CD4-positive, alpha-beta T cell treated with Interleukin-17A for 4 hours (primary cell): ENCODE measurements at regions not wholly inside any gene's neighbourhood (a gene's known extent, or its start where the extent isn't known, plus 50 kb on each side); places are given as distances from the start of the nearest gene placed in this dataset.
A peak's percentile ranks its signal among the peaks of the same experiment; 100 is the strongest.

Experiments used
- DNase-seq: peaks from one replicate; pipeline ENCODE4 v3.0.0-alpha.2; 2020; ENCODE audit warnings: mixed read lengths

DNA sequence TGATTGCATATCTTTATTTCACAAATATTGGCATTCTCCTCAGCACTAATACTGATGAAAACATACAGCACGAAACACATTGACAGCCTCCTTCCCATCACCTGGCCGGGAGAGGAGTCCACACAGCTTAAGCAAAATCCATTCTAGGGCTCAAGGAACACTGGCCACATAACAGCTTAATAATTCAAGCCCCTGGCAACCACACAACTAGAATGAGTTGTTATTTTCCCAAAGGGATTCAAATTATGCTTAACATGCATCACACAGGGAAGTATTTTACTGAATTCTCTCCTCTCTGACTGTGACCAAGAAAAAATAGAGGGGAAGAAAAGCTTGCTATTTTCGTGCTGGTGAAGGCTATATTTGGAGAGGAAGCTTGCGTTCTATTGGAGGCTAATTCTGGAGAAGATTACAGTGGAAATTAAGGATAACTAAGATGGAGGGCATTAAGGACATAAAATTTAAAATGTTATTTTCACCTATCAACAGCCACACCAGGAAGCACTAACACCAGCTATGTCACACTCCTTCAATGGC, 198.5 kb downstream of the ADGRG6 start:
- DNase-seq: no peak

DNA sequence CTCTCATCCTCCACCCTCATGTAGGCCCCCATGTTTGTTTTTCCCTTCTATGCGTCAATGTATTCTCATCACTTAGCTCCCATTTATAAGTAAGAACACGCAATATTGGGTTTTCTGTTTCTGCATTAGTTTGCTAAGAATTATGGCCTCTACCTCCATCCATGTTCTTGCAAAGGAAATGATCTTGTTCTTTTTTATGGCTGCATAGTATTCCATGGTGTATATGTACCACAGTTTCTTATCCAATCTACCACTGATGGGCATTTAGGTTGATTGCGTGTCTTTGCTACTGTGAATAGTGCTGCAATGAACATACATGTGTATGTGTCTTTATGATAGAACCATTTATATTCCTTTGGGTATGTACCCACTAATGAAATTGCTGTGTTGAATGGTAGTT, 200.0 kb downstream of the ADGRG6 start:
- no peak for DNase-seq

DNA sequence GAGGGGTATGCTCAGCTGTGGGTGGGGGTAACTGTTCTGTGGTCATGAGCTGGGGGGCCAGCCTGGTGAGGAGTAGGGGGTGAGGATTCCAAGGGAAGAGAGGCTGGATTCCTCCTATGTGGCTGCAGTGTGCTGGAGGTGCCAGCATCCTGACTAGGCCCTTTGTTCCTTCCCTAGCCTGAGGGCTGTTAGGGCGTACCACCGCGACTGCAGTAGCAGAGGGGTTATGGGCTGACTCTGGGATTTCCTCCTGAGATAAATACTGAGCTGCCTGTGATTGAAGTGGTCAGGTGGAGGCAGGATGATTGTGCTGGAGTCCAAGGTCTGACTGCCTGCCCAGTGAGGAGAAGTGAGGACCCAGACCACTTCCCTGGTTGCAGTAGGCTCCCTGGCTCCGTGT, 205.3 kb downstream of the ADGRG6 start:
- no peak for DNase-seq

DNA sequence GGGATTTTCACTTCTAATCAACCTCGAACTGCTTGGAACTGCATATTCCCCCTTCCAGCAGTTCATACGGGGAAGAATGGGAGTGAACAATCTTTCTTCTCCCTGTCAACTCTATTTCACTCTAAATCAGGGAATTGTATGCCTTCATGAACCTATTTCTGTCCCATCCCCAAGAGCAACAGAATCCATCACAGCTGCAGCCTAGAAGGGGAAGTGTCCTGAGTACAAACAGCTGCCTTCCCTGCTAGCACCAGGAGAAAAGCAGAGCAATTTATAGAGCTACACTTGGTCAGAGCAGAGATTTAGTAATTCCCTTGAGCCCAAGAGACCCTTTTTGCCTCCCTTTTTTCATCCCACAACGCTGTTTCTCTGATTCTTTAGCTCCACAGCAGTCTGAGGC, 208.4 kb downstream of the ADGRG6 start:
- DNase-seq: no peak

DNA sequence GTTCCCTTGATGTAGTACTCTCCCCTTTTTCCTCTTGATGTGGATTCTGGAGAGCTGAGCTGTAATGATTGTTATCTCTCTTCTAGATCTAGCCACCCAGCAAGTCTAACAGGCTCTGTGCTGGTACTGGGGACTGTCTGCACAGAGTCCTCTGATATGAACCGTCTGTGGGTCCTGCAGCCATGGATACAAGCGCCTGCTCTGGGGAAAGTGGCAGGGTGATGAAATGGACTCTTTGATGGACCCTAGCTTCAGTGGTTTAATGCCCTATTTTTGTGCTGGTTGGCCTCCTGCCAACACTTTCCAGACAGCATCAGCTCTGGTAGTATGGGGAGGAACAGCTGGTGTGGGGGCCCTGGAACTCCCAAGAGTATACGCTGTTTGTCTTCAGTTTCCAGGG, 216.3 kb downstream of the ADGRG6 start:
- no peak for DNase-seq

DNA sequence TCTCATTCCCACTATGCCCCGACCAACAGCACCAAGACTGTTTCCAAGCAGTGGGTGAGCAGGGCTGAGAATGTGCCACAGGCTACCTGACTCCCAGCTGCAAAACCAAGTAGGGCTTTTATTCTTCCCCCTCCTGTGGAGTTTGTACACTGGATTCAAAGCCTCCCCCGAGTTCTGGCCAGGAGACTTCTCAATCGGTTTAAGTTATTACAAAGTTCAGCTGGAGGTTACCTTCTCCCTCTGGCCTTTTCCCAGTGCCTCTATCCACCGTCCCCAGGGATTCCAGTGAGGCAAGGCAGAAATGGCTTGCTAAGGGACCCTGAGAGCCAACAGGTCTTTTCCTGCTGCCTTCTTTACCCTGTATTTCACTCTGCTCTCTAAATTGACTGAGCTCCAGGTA, 217.0 kb downstream of the ADGRG6 start:
- no peak for DNase-seq

DNA sequence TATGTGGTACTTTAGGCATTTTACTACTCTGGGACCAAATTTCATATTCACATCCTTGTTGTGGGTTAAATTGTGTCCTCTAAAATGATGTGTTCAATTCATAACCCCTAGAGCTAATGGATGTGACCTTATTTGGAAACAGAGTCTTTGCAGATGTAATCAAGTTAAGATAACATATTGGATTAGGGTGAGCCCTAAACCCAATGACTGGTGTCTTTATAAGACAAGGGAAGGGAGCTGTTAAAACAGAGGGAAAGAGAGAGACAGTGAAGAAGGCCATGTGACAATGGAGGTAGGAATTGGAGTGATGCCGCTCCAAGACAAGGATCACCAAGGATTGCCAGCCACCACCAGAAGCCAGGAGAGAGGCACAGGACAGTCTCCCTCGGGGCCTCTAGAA, 220.0 kb downstream of the ADGRG6 start:
- DNase-seq: no peak

DNA sequence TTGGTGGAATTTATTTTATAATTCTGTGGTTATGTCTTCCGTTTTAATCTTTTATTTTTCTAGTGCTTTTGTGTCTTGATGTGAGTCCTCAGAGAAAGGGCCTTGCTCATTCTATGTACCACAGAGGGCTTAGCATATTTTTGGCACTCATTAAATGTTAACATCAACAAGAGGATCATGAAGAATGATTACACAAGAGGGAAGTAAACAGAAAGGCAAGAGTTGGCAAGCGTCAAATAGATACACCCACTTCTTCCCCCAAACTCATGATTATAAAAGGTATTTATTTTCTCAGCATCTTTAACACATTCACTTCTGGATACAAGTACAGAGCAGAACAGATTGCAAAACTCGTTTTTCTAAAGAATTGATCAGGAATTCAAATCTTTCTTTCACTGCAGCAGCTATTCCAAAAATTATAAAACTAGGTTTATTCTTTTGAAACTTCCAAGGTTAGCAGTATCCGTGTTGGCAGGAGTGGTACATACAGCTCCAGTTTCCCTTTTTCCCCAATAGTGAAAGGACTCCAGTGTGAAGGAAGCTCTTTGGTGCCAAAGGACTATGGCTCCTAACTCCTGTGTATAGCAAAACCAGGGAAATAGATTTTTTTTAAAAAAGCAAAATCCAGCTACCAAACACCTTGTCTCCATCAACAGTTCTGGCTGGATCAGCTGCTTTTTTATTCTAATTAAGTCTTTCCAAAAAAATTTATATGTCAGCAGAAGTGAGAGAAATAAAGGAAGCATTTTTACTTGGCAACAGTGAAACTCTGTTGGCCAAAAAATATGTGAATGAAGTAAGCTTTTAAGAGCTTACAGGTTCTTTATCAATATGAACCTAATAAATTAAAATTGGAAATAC, 221.9 kb downstream of the ADGRG6 start:
- DNase-seq: no peak

DNA sequence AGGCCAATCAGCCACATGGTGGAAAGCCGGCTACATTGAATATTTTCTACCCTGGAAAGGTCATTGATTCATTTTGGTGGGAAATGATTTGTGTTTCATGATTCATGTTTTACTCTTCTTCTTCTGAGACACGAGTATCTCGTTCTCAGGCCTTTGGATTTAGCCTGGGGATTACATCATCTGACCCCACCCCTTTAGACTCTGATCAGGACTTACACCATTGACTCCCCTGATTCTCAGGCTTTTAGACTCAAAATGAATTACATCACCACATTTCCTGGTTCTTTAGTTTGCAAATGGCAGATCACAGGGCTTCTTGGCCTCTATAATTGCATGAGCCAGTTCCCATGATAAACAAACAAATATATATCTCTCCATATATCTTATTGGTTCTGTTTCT, 228.8 kb downstream of the ADGRG6 start:
- DNase-seq: no peak

DNA sequence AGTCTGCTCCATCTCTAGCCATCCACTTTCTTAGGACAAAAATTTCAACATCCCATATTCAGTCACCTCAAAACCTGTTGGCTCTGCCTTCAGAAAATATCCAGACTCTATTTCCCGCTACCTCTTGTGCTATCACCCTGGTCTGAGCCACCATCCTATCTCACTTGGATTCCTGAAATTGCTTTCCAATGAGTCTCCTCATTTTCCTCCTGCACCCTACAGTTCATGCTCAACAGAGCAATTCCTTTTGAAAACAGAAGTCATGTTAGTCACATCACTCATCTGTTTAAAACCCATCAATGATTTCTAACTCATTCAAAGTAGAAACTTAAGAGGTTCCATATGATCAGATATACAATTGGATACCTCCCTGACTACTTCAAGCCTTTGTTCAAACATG, 229.9 kb downstream of the ADGRG6 start:
- no peak for DNase-seq

DNA sequence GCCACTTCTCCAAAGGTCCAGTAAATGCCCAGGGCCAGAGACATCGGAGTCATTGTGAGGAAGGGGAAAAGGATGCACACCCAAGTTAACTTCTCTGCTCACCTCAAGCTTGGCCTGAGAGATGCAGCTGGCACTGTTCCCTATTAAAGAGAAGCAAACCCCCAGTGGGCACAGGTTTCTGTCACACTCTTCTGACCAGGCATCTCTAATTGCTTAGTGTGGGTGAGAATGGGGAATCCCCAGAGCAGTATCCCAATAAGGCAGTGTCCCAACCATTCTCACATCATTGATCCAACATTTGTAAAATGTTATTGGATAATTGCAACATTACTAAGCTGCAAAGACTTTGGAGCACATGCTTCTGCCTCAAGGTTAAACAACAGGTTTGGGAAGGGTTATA, 232.3 kb downstream of the ADGRG6 start:
- no peak for DNase-seq

DNA sequence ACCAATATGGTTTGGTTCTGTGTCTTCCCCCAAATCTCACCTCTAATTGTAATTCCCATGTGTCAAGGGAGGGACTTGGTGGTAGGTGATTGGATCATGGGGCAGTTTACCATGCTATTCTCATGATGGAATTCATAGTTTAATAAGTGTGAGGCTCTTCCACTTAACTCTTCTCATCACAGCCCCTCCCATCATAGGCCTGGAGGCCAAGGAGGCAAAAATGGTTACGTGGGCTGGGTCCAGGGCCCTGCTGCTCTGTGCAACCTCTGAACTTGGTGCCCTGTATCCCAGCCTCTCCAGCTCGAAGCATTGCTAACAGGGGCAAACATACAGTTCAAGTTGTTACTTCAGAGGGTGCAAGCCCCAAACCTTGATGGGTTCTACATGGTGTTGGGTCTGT, 232.7 kb downstream of the ADGRG6 start:
- no peak for DNase-seq

DNA sequence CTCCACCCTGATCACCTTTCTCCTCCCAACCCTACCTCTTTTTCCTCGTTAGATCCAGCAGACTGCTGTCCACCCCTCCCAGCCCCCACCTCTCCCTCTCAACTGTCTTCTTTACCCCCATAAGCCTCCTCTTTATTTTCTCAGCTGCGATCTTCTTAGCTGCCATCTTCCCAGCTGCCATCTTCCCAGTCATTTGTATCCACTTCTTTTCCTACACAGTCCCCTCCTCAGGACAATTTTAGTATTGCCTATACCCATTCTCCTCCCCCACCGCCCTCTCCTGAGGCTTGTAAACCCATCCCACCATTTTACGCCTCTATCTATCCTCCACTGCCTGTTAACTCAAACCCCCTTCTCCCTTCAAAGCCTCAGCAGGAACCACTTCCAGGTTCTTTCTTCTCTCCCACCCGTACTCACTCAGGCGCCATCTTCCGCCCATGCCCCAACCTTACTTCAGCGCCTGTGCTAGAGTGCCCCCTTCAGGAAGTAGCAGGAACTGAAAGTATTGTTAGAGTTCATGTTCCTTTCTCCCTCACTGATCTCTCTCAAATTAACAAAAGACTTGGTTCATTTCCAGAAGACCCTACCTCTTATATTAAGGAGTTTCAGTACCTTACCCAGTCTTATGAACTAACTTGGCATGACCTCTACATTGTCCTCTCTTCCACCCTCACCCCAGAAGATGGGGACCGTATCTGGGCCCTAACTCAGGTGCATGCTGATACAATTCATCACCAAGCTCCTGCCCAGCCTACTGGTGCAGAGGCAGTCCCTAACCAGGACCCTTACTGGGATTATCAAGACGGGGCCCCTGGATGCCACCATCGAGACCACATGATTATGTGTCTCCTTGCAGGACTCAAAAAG, 236.0 kb downstream of the ADGRG6 start:
- peak; percentile 14 for DNase-seq

DNA sequence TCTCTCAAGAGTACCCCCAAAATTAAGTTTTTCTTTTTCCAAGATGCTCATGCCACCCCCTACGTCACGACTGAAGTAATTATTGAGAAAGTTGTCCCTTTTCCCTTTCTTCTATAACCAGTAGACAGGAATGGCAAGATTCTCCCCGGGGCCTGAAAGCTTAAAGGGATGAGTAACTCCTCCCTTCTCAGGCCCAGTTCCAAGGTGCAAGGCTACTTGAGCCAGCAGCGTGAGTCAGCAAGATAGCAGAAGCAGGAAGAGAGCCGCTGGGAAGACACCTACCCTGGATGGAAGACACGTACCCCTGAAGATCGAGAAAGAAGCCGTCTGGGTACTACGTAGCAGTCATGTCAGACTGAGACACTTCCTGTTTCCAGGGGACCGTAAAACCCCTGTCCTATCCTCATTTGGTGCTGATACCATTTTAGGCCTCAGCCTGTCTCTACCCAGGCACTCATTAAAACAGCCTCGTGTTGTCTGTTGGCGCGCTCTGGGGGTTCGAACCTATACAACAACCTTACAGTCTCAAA, 241.0 kb downstream of the ADGRG6 start:
- DNase-seq: no peak

DNA sequence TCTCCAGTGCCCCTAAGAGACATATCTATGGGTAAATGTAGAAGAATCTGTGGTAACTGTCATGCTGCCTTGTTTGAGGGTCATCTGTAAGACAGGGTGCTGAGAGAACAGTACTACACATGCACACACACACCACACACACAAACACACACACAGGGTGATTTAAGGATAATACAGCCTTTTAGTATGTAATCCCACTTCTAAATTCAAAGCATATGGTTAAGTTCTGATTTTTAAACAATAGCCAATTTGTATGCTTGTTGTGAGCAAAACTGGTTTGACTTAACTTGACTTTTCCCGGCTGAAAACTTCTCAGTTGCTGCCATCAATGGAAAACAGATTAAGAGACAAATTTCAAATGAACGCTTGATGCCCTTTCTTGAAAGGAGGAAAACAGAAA, 241.8 kb downstream of the ADGRG6 start:
- DNase-seq: no peak

DNA sequence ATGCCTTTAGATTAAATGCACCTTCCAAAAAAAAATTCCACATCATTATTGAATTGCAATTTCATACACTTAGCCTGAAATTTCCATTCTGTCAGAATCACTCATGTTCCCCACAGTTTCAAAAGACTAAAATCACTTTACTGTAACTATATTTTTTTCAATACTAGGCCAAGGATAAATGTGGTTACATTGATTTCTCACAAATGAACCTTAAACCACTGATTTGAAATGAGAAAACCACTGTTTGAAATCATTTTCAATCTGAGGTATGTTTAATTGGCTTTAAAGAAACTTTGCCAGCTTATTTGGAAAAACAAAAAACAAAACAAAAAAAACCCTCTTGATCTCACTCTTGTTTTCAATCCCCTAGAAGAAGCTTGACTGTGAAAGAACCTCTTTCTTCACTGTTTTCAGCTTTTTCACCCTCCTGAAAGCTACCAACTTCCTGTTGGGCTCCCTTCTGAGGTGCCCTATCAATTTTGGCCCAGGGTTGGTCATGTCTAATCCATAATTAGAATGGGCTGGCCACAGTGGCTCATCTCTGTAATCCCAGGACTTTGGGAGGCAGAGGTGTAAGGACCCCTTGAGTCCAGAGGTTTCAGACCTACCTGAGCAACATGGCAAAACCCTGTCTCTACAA, 242.5 kb downstream of the ADGRG6 start:
- DNase-seq: no peak

DNA sequence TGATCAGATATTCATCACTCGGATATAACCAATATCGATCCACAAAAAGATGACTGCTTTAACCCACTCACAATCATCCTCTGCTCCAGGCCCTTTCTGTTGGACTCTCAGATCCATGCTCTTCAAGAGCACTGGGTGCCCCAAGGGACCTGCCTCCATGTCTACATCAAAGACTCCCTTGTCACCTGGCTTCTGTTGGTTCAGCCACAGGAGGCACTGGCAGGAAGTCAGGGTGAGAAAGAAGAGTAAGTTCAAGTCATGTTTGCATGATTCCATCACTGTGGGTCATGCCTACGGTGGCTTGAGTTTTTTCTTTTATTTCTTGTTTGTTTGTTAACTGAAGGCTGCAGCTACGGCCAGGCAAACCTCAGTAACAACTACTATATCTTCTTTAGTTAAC, 243.3 kb downstream of the ADGRG6 start:
- DNase-seq: peak; percentile 19

DNA sequence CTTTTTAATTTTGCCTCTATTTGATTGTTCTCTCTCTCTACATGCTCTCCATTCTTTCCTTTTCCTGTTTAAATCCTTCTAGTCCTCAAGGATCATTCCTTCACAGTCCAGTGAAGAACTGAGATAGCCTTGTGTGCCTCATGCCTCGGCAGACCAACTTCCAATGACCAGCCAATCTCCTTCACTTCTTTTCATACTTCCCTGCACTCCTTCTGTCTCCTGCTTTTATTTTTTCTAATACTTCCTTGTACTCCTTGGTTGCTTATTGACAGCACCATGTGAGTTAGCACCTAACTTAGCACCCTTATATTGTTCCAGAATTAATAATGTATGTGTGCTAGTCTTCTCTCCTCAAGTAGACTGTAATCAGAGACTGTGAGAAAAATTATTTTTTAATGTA, 246.8 kb downstream of the ADGRG6 start:
- no peak for DNase-seq

DNA sequence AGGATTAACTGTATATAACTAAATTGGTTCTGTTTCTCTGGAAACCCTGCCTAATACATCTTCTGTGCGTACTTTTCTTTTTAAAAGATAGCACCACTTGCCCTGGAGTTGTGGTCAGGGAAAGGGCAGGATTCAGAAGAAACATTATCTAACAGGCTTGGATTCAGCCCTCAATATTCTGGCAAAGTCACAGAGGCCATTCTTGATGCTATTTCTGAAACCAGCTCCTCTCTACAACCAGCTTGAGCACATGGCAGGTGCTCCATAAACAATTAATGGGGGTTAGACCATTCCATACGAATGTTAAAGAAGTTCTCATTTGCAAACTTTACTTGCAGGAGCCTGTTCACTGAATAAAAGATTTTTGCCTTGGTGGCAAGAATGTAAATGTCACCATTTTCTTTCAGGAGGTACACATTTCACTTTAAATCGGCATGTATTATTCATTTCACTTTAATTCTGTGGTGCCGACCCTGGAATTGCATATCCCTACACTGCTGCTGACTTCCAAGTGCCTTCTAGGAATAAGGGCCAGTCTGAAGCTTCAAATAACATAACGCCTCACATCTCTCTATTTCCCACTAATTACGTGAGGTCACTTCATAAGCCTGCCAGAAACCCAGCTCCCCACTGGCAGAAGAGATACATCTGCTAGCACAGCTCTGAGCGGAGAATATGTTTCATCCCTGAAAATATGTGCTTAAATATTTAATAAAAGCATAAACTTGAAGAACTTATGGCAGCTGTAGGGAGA, 248.7 kb downstream of the ADGRG6 start:
- no peak for DNase-seq

DNA sequence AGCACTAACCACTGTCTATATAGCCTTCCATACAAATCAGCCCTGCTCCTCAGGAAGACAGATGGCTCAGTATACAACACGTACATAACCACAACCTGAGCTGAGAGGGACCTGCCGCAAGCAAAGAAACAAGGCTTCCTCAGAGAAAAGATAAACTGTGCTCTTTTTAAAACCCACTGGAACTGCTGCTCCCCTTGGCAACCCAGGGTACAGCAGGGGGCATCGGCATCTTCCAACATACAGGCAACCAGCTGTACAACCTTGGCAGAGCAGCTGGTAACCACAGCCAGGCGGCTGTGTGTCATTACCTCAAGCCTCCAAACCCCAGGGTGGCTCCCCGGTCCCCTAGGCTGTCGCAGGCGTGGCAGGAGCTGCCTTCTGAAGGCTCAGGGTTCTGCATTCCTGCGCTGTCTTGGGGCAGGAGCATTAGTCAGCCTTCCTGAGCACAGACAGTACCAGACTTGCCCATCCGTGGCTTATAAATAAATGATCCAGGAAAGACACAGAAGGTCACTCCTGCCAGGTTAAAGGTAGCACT, 249.5 kb downstream of the ADGRG6 start:
- DNase-seq: peak; percentile 72

DNA sequence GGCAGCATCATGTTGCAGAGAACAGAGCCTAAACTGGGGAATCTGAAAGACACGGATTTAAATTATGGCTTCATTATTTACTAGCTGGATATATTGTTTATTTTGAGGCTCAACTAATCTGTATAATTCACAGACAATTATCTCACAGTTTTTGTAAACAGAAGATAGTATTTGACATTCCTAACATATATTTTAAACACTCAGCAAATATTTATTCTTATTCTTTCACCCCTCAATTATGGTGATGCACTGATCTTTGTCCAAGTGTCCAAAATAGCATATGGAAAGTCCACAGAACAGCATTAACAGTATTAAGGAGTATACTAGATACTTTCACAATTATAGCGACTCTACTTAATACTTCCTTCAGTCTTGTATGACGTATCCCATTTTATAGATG, 257.0 kb downstream of the ADGRG6 start:
- no peak for DNase-seq
